A673 (cell line): ENCODE measurements at regions not wholly inside any gene's neighbourhood (a gene's known extent, or its start where the extent isn't known, plus 50 kb on each side); places are given as distances from the start of the nearest gene placed in this dataset.
"Not testable (repeated sequence)": the region's sequence is repeated elsewhere in the genome, so short reads cannot be mapped to it uniquely, and the experiment has no call there.

Experiments
- EZH2 ChIP-seq: fragments of 200-600 bp; sonication (generic); IDR thresholded peaks from 2 replicates; pipeline ENCODE4 v1.6.1; 2017; ENCODE audit warnings: borderline replicate concordance, low read depth, mild to moderate bottlenecking, mixed read lengths, antibody characterized with exemption, low read length; ENCODE audit not compliant: poor library complexity, severe bottlenecking
- TF ChIP-seq, protein P1 (sequence below): fragments of 300-800, 200-600 bp; sonication (generic); conservative IDR thresholded peaks from 2 replicates; pipeline ENCODE4 v1.5.1; 2017; ENCODE audit warnings: low read depth, mild to moderate bottlenecking, antibody characterized with exemption, low read length, moderate library complexity, mixed read lengths

DNA sequence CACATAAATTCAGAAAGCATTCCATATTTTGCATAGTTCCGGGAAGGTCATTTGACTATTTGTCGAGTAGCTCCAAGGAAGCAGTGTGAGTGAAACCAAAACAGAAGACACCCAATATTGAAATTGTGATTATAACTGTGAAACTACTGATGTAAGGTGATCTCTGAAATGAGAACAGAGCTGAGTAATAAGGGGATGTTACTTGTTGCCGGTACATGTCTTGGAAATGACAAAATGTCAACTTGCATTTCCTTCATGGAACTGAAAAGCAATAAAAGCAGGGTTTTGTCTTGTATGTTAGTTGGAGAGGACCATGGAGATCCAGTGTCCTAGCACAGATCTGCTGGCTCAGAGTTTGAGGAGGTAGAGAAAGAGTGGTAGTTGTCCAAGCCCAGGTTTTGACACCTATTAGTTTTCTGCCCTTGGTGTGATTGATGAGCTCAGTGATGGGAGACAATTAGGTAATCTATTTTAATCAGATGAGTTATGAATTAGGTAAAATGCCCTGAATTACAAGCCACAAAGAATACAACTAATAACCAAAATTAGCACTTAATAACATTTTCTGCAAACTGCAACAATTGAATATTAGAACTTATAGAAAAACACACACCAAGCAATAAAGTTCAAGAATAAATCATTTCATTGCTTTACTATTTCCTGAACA, 58.7 kb upstream of the ZNF519 start:
- TF ChIP-seq, protein P1, sequence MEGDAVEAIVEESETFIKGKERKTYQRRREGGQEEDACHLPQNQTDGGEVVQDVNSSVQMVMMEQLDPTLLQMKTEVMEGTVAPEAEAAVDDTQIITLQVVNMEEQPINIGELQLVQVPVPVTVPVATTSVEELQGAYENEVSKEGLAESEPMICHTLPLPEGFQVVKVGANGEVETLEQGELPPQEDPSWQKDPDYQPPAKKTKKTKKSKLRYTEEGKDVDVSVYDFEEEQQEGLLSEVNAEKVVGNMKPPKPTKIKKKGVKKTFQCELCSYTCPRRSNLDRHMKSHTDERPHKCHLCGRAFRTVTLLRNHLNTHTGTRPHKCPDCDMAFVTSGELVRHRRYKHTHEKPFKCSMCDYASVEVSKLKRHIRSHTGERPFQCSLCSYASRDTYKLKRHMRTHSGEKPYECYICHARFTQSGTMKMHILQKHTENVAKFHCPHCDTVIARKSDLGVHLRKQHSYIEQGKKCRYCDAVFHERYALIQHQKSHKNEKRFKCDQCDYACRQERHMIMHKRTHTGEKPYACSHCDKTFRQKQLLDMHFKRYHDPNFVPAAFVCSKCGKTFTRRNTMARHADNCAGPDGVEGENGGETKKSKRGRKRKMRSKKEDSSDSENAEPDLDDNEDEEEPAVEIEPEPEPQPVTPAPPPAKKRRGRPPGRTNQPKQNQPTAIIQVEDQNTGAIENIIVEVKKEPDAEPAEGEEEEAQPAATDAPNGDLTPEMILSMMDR, result not testable (repeated sequence)
- TF ChIP-seq EZH2, result not testable (repeated sequence)
